HG03575 (cell line): ENCODE measurements at regions not wholly inside any gene's neighbourhood (a gene's known extent, or its start where the extent isn't known, plus 50 kb on each side); places are given as distances from the start of the nearest gene placed in this dataset.

Experiments
- ATAC-seq: cut with Tn5 transposase; IDR thresholded peaks from one replicate; pipeline ENCODE4 v1.9.1; 2021; ENCODE audit not compliant: unreplicated experiment, insufficient number of reproducible peaks, low FRiP score; ENCODE audit errors: extremely low read depth

DNA sequence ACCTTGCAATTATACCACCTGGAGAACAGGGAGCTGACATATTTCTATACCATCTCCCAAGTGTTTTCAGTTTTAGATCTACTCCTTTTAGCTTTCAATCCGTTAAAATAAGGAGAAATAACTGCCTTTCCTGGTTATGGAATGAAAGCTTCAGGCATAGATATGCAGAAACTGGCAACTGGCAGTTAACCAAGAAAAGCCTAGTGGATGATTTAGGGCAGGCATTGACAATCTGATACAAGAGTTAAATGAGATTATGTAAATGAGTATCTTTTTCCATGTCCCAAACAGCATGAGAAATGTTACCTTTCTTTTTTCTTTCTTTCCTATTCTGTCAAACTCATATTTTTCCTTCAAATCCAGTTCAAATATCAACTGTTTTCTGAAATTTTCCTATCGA lies 689.1 kb upstream of the DPPA4 start:
- ATAC-seq = no peak

DNA sequence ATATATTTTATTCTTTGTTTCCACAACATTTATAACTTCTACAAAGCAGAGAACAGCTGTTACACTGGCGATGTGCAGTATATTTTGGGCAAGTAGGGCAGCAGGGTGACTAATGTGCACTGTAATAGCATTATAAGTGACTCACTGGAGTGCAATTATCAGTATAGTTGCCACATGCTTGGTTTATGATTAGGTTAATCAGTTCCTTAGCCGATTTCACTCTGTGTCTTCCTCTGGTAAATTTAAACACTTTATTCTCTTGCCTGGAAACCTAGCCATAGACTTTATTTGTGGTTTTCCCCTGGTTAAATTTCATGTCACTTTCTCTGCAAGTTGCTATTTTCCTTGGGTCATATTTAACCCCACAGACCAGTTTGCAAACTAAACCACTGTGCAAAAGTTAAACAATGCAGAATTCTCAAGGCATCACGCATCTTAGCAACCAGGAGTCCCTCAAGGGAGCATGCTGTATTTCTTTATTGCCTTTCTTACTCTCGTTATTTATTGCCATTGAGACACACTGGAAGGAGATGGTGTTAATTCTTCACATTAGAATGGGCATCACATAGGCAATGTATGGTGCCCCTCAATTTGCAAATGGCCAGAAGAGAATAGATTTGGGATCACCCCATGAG lies 690.2 kb upstream of the DPPA4 start:
- no peak for ATAC-seq

- no peak for ATAC-seq
These were observed 694.6 kb upstream of the DPPA4 start for GRCh38 chr3:110031975-110032374.

- ATAC-seq = no peak
These were observed 722.1 kb upstream of the DPPA4 start for GRCh38 chr3:110059431-110059830.

- no peak for ATAC-seq
These were observed 725.4 kb upstream of the DPPA4 start for GRCh38 chr3:110062716-110063115.

GRCh38 chr3:110063178-110063577 lies 725.8 kb upstream of the DPPA4 start:
- no peak for ATAC-seq

DNA sequence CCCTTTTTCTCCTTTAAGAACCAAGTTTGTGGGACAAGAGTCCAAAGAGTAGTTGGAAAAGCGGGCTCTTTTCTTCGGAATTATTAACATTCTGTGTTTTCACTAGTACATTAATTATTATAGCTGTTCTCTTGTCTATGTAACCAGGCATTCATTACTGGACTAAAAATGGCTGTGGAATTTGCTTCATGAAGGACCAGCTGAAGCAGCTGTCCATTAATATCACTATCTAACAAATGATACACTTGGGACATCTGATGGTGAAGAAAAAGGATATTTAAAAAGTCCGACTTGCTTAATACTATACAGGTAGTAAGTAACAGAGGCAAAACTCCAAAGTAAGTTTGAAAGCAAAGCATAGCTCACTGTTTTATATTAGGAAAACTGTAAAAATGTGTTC lies 728.9 kb upstream of the DPPA4 start:
- ATAC-seq = no peak

DNA sequence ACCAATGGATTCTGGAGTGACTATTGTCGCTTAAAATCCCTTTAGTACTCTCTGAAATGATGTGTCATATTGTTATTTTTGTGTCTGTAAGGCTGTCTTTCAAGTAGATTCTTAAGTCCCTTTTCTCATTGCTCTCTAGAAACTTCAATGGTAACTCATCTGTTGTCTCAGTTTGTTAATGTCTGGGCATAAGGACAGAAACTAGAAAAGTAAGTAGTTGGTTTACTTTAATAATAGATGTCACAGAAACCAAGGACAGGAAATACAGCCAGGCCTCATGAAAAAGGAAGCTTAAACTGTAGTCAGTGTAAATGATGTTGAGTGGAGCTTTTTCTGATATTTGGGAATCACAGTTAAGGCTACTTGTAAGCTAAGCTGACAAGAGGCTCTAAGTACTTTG lies 730.2 kb upstream of the DPPA4 start:
- no peak for ATAC-seq

DNA sequence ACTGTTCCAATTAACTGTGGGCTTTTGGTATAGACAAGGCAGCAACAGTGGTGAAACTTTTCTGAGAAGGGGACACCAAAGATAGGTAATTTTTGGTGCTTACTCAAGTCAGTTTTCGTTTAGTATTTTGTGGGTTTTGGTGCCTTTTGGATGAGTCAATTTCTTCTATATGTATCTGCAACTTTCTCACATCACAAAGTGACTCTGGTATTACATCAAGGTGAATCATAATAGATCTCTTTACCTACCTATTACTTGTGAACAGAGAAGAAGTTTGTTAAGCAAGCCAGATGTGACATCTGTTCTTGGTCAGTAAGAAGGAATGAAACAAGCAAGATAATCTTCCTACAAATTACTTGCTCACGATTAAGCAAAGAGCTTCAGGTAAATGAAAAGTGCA lies 732.4 kb upstream of the DPPA4 start:
- no peak for ATAC-seq

DNA sequence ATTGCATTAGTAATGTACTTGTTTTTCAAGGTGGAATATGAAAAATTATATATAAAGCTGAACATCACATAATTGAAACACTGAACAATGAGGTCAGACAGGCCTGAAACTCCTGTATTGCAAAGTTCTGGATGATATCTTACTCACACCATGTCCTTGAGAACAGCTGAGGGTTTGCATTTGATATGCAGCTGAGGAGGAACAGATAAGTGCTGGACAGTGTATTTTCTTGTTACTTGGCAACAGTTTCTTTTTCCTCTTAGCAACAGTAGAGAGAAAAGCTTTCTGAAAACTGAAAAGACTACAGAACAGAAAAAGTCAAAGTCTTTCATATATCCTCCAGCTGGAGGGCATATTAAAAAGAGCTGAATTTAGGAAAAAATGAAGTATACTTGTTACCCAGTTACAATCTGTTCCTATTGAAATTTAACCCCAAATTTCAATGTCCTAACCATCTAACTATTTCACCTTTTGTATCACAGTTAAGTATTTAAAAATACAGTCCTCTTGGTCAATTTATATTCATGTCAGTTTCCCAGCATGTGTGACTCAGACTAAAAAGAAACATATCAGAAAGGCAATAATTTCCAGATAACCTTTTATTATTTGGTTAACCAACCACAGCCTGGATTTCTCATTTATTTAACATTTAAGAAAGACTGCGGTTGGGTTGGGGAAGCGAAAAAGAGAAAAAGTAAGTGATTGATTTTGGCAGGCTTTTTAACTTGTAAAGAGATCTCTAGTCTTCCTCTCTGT lies 733.0 kb upstream of the DPPA4 start:
- no peak for ATAC-seq

- no peak for ATAC-seq
These were observed 736.7 kb upstream of the DPPA4 start for GRCh38 chr3:110074095-110074494.

GRCh38 chr3:110077093-110077492 lies 739.7 kb upstream of the DPPA4 start:
- no peak for ATAC-seq

GRCh38 chr3:110093411-110093810 lies 756.1 kb upstream of the DPPA4 start:
- ATAC-seq = no peak

DNA sequence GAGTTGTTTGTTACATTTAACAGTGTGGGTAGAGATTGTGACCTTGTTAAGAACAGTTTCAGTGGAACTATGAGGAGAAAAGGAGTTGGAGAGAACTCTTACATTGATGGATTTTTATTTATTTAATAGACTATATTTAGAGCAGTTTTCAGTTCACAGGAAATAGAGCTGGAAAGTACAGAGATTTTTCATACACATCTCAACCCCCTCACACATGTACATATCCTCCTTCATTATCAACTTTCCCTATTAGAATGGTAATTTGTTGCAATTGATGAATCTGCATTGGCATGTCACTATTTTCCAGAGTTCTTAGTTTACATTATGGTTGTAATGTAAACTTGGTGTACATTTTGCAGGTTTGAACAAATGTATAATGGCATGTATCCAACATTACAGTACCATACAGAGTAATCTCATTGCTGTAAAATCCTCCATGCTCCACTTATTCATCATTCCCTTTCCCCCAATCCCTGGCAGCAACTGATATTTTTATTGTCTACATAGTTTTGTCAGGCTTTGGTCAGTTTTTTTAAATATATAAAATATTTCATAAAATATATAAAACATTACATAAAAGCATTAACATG lies 756.6 kb upstream of the DPPA4 start:
- no peak for ATAC-seq

GRCh38 chr3:110099711-110100110 lies 762.4 kb upstream of the DPPA4 start:
- no peak for ATAC-seq

GRCh38 chr3:110101361-110101760 lies 764.0 kb upstream of the DPPA4 start:
- ATAC-seq = no peak

DNA sequence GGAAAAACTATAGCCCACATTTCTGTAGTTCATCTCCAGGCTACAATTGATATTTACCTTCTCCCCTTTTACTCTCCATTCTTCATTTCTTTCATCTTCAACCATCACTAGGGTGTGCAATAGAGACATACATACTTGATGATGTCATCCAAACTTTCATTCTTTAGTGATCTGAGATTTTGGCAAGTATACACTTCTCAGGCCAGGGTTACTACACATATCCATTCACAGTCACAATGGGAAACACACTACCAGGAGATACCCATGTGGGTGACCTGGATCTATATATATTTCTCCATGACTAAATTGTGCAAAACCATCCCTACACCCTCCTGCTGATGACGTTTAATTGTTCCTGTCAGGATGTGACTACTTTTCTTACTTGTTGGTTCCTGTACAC lies 769.5 kb upstream of the DPPA4 start:
- no peak for ATAC-seq

DNA sequence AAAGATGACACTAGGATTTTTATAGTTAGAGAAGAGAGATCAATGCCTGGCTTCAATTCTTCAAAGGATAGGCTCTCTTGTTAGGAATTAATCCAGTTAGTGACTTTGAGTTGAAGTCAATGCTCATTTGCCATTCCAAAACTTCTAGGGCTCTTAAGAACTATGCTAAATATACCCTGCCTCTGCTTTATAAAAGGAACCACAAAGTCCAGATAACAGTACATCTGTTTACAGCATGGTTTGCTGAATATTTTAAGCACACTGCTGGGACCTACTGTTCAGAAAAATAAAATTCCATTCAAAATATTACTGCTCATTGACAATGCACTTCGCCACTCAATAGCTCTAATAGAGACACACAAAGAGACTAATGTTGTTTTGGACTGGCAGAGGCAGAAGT lies 786.6 kb upstream of the DPPA4 start:
- no peak for ATAC-seq

GRCh38 chr3:110126065-110126464 lies 788.7 kb upstream of the DPPA4 start:
- ATAC-seq = no peak

DNA sequence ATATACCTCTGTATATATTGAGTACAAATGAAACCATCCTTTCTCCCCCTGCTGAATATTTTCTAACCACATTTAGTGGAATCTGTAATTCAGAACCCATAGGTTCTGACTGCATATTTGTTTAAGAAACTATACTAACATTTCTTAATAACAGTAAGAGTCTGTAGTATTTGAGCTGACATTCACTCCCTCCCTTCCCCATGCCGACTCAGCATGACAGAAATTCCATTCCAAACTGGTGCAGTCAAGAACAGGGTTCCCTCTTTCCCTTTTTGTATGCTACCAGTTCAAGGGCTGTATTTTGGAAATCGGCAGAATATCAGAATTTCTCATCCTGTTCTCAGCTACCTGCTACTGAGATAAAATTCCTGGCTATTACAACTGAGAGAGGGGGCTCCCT lies 796.6 kb upstream of the DPPA4 start:
- ATAC-seq = no peak
